ENCODE measurements at regions not wholly inside any gene's neighbourhood (a gene's known extent, or its start where the extent isn't known, plus 50 kb on each side); places are given as distances from the start of the nearest gene placed in this dataset.

DNA sequence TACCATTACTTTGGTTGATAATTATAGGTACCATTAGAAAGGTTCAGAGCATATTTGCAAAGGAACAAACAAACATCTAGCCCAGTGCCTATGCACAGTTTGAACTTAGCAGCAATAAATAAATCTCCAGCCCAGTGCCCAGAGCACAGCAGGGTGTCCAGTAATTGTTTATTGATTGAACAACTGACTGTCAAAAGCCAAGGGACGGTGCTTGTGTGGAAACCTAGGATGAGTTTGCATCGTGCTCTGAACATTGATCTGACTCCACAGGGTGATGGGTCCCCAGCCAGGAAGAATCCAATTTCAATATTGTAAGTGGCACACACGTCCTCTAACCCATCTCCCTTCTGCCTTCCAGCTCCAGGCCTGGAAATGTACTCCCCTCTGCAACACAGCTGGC lies 625.5 kb upstream of the C16orf82 start:
- TF ChIP-seq, protein P1, sequence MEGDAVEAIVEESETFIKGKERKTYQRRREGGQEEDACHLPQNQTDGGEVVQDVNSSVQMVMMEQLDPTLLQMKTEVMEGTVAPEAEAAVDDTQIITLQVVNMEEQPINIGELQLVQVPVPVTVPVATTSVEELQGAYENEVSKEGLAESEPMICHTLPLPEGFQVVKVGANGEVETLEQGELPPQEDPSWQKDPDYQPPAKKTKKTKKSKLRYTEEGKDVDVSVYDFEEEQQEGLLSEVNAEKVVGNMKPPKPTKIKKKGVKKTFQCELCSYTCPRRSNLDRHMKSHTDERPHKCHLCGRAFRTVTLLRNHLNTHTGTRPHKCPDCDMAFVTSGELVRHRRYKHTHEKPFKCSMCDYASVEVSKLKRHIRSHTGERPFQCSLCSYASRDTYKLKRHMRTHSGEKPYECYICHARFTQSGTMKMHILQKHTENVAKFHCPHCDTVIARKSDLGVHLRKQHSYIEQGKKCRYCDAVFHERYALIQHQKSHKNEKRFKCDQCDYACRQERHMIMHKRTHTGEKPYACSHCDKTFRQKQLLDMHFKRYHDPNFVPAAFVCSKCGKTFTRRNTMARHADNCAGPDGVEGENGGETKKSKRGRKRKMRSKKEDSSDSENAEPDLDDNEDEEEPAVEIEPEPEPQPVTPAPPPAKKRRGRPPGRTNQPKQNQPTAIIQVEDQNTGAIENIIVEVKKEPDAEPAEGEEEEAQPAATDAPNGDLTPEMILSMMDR (conservative IDR thresholded peaks at IDR 0.05 in 1 of 2, IDR thresholded peaks at IDR 0.05 in 1 of 2; ENCODE audit: low read depth in 1 of 2, low read length in 2 of 2), result no peak
- no peak for TF ChIP-seq EZH2 (IDR thresholded peaks at IDR 0.05; ENCODE audit: low read length, missing control alignments)

All from fibroblast of lung (primary cell).